ENCODE measurements at regions not wholly inside any gene's neighbourhood (a gene's known extent, or its start where the extent isn't known, plus 50 kb on each side); places are given as distances from the start of the nearest gene placed in this dataset.
A peak's percentile ranks its signal among the peaks of the same experiment; 100 is the strongest.

GRCh38 chr18:11316546-11316945, 167.2 kb upstream of the PIEZO2 start:
- no peaks in the 10 kb centered on the region for H3K9me3 ChIP-seq
- H3K4me1 ChIP-seq: no peaks in the 10 kb centered on the region
- H3K4me3 ChIP-seq: no peak overlapping the region
- no peak for DNase-seq (ENCODE audit: low spot score in 2 of 2)
- no peaks in the 10 kb centered on the region for H3K36me3 ChIP-seq
- H3K27ac ChIP-seq: no peak overlapping the region
- no peaks in the 10 kb centered on the region for H3K27me3 ChIP-seq
- TF ChIP-seq POLR2A (IDR thresholded peaks at IDR 0.05) (no peak), CTCF (IDR thresholded peaks at IDR 0.05) (no peak), EP300 (IDR thresholded peaks at IDR 0.05) (no peak)

- H3K9me3 ChIP-seq: no peaks in the 10 kb centered on the region
- DNase-seq (ENCODE audit: low spot score in 2 of 2): peak in 1 of 2 donors; percentile 59
- TF ChIP-seq CTCF (IDR thresholded peaks at IDR 0.05): peak in 4 of 5 experiments; percentile 31 to 51 (median 36)
- no peak for TF ChIP-seq POLR2A (IDR thresholded peaks at IDR 0.05)
- no peak for TF ChIP-seq EP300 (IDR thresholded peaks at IDR 0.05)
- no peak overlapping the region for H3K27ac ChIP-seq
- no peaks in the 10 kb centered on the region for H3K36me3 ChIP-seq
- H3K4me3 ChIP-seq: no peak overlapping the region
- whole genome bisulfite sequencing, 2 donors: 81 to 82% methylated on average over 1 of the region's 1 CpG
- no peaks in the 10 kb centered on the region for H3K4me1 ChIP-seq
- no peaks in the 10 kb centered on the region for H3K27me3 ChIP-seq
Observed at GRCh38 chr18:11310476-11311086, 161.2 kb upstream of the PIEZO2 start.

- no peaks in the 10 kb centered on the region for H3K4me1 ChIP-seq
- no peak overlapping the region for H3K27ac ChIP-seq
- TF ChIP-seq POLR2A (IDR thresholded peaks at IDR 0.05) (no peak), EP300 (IDR thresholded peaks at IDR 0.05) (no peak)
- DNase-seq (ENCODE audit: low spot score in 2 of 2): no peak
- no peak overlapping the region for H3K4me3 ChIP-seq
- no peaks in the 10 kb centered on the region for H3K9me3 ChIP-seq
- no peaks in the 10 kb centered on the region for H3K36me3 ChIP-seq
- WGBS, 2 donors: 83 to 86% methylated on average over 3 of the region's 3 CpGs
- no peaks in the 10 kb centered on the region for H3K27me3 ChIP-seq
Observed at GRCh38 chr18:11309172-11309571, 159.8 kb upstream of the PIEZO2 start.

GRCh38 chr18:11308499-11308898, 159.1 kb upstream of the PIEZO2 start:
- WGBS, 2 donors: 75 to 83% methylated on average over 5 of the region's 5 CpGs
- H3K4me3 ChIP-seq: no peak overlapping the region
- TF ChIP-seq POLR2A (IDR thresholded peaks at IDR 0.05) (no peak), EP300 (IDR thresholded peaks at IDR 0.05) (no peak), CTCF (IDR thresholded peaks at IDR 0.05) (no peak)
- H3K9me3 ChIP-seq: no peaks in the 10 kb centered on the region
- no peaks in the 10 kb centered on the region for H3K4me1 ChIP-seq
- H3K27ac ChIP-seq: no peak overlapping the region
- H3K36me3 ChIP-seq: no peaks in the 10 kb centered on the region
- DNase-seq (ENCODE audit: low spot score in 2 of 2): no peak
- H3K27me3 ChIP-seq: no peaks in the 10 kb centered on the region

GRCh38 chr18:11307716-11308115, 158.3 kb upstream of the PIEZO2 start:
- TF ChIP-seq POLR2A (IDR thresholded peaks at IDR 0.05): no peak
- TF ChIP-seq CTCF (IDR thresholded peaks at IDR 0.05): no peak
- no peak for TF ChIP-seq EP300 (IDR thresholded peaks at IDR 0.05)

GRCh38 chr18:11305507-11305906, 156.1 kb upstream of the PIEZO2 start:
- DNase-seq (ENCODE audit: low spot score in 2 of 2): no peak
- Histone ChIP-seq H3K4me1 (no peaks in the 10 kb centered on the region), H3K27ac (no peak overlapping the region), H3K27me3 (no peaks in the 10 kb centered on the region), H3K36me3 (no peaks in the 10 kb centered on the region), H3K9me3 (peaks cover 0 to 19% (median 1%) of the 10 kb centered on the region in 4 donors), H3K4me3 (no peak overlapping the region)
- no peak for TF ChIP-seq CTCF (IDR thresholded peaks at IDR 0.05)
- TF ChIP-seq POLR2A (IDR thresholded peaks at IDR 0.05): no peak
- no peak for TF ChIP-seq EP300 (IDR thresholded peaks at IDR 0.05)
- WGBS, 2 donors: 83 to 96% methylated on average over 2 of the region's 2 CpGs

More at GRCh38 chr18:11307716-11308115, 158.3 kb upstream of the PIEZO2 start:
- 84 to 87% methylated on average over 2 of the region's 2 CpGs for WGBS, 2 donors
- Histone ChIP-seq H3K9me3 (peaks cover 0 to 5% (median 0%) of the 10 kb centered on the region in 4 donors), H3K27ac (no peak overlapping the region), H3K4me3 (no peak overlapping the region), H3K36me3 (no peaks in the 10 kb centered on the region), H3K27me3 (no peaks in the 10 kb centered on the region), H3K4me1 (no peaks in the 10 kb centered on the region)
- no peak for DNase-seq (ENCODE audit: low spot score in 2 of 2)
